SK-N-SH treated with all-trans-retinoic acid at 6 μM for 48 hours (cell line): ENCODE measurements at regions not wholly inside any gene's neighbourhood (a gene's known extent, or its start where the extent isn't known, plus 50 kb on each side); places are given as distances from the start of the nearest gene placed in this dataset.

ENCODE experiments used
- ARNTL ChIP-seq: fragments of 450-650 bp; formaldehyde crosslinking; IDR thresholded peaks from 2 replicates; pipeline ENCODE4 v1.5.0; 2020; ENCODE audit warnings: low read depth, mild to moderate bottlenecking, moderate library complexity, borderline replicate concordance
- BACH2 ChIP-seq: fragments of 250-450 bp; sonication (Bioruptor Pico); IDR thresholded peaks from 2 replicates; pipeline ENCODE4 v1.9.0; 2021; ENCODE audit warnings: mild to moderate bottlenecking, borderline replicate concordance
- CREB5 ChIP-seq: fragments of 250-450 bp; sonication (Bioruptor Pico); IDR thresholded peaks from 2 replicates; pipeline ENCODE4 v1.5.1; 2020; ENCODE audit warnings: low read depth, mild to moderate bottlenecking, moderate library complexity
- GLIS3 ChIP-seq: fragments of 250-450 bp; sonication (Bioruptor Pico); IDR thresholded peaks from 2 replicates; pipeline ENCODE4 v1.5.0; 2020; ENCODE audit warnings: mild to moderate bottlenecking, moderate library complexity
- PPARA ChIP-seq: fragments of 250-450 bp; sonication (Bioruptor Pico); IDR thresholded peaks from 2 replicates; pipeline ENCODE4 v1.5.0; 2020; ENCODE audit warnings: mild to moderate bottlenecking, borderline replicate concordance
- RARB ChIP-seq: fragments of 250-450 bp; sonication (Bioruptor Pico); IDR thresholded peaks from 2 replicates; pipeline ENCODE4 v1.8.0; 2021; ENCODE audit warnings: mild to moderate bottlenecking, moderate library complexity
- TOX ChIP-seq: fragments of 250-450 bp; sonication (Bioruptor Pico); IDR thresholded peaks from 2 replicates; pipeline ENCODE4 v1.8.0; 2021; ENCODE audit warnings: mild to moderate bottlenecking, moderate library complexity, borderline replicate concordance
- ZC3H10 ChIP-seq: fragments of 250-450 bp; sonication (Bioruptor Pico); IDR thresholded peaks from 2 replicates; pipeline ENCODE4 v1.5.1; 2021; ENCODE audit warnings: mild to moderate bottlenecking, moderate library complexity
- ZNF8 ChIP-seq: fragments of 450-650 bp; formaldehyde crosslinking; IDR thresholded peaks from 2 replicates; pipeline ENCODE4 v1.5.0; 2020; ENCODE audit warnings: mild to moderate bottlenecking, moderate library complexity
- TF ChIP-seq, protein P1 (sequence below): fragments of 250-450 bp; sonication (Bioruptor Pico); IDR thresholded peaks from 2 replicates; pipeline ENCODE4 v1.8.0; 2020; ENCODE audit warnings: mild to moderate bottlenecking, moderate library complexity, borderline replicate concordance

DNA sequence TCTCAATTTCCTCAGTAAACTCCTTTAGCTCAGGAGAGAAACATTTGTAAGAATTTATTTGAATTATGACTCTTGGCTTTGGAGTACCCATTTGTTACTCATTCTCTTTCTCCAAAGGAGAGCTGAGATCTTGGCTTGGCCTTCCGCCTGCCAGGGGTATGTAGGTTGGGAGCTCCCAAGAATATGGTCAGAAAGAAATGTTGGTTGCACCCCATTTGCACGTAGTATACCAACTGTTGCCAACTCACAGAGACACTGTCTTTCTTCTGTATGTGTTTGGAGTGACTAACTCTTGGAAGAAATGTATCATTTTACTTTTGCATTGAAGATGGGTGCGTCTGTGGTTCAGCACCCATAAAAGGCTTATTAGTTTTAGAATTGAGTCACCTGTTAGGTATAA is 708.5 kb upstream of the SORCS1 start:
- TF ChIP-seq PPARA (CRISPR knock-in tag) (no peak), CREB5 (no peak), RARB (no peak), ZC3H10 (CRISPR knock-in tag) (no peak), BACH2 (no peak), ZNF8 (CRISPR knock-in tag) (no peak), ARNTL (no peak), TOX (CRISPR knock-in tag) (no peak), GLIS3 (no peak)
- TF ChIP-seq, protein P1, sequence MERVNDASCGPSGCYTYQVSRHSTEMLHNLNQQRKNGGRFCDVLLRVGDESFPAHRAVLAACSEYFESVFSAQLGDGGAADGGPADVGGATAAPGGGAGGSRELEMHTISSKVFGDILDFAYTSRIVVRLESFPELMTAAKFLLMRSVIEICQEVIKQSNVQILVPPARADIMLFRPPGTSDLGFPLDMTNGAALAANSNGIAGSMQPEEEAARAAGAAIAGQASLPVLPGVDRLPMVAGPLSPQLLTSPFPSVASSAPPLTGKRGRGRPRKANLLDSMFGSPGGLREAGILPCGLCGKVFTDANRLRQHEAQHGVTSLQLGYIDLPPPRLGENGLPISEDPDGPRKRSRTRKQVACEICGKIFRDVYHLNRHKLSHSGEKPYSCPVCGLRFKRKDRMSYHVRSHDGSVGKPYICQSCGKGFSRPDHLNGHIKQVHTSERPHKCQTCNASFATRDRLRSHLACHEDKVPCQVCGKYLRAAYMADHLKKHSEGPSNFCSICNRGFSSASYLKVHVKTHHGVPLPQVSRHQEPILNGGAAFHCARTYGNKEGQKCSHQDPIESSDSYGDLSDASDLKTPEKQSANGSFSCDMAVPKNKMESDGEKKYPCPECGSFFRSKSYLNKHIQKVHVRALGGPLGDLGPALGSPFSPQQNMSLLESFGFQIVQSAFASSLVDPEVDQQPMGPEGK (CRISPR knock-in tag) = no peak
